Right lobe of liver (tissue), 6 donors: ENCODE measurements at regions not wholly inside any gene's neighbourhood (a gene's known extent, or its start where the extent isn't known, plus 50 kb on each side); places are given as distances from the start of the nearest gene placed in this dataset.

Source experiments
- ATAC-seq, 4 donors: fragments of 200-7000 bp; cut with Tn5 transposase; one replicate each; pipeline ENCODE4 v1.9.1; 2020; ENCODE audit warnings: mild to moderate bottlenecking in 4 of 4, moderate library complexity in 4 of 4
- DNase-seq, 3 donors: peaks; one replicate each; pipeline ENCODE4 v3.0.0-alpha.2; 2020
- H3K27ac ChIP-seq, 3 donors: fragments of 200-600 bp; one replicate each; pipeline ENCODE4 v1.8.0; 2022
- H3K27me3 ChIP-seq, 2 donors: fragments of 200-600 bp; one replicate each; pipeline ENCODE4 v1.8.0; 2022
- H3K36me3 ChIP-seq, 4 donors: fragments of 200-600 bp; sonication (generic) in 1 of 4; one replicate each; pipeline versions ENCODE4 v1.5.1 to v1.8.0; 2017 to 2022; ENCODE audit warnings: control low read depth in 1 of 4
- H3K4me1 ChIP-seq, 4 donors: fragments of 200-600 bp; sonication (generic) in 1 of 4; one replicate each; pipeline versions ENCODE4 v1.5.1 to v1.8.0; 2017 to 2022; ENCODE audit warnings: control low read depth in 1 of 4
- H3K4me3 ChIP-seq, 3 donors: fragments of 200-600 bp; one replicate each; pipeline ENCODE4 v1.8.0; 2022
- H3K9me3 ChIP-seq, 4 donors: fragments of 200-600 bp; sonication (generic) in 1 of 4; one replicate each; pipeline versions ENCODE4 v1.5.1 to v1.8.0; 2017 to 2022; ENCODE audit warnings: control low read depth in 1 of 4
- POLR2A ChIP-seq: fragments of 450-650 bp; IDR thresholded peaks from one replicate; pipeline ENCODE4 v1.6.1; 2017; ENCODE audit warnings: antibody characterized with exemption, mild to moderate bottlenecking
- WGBS: methylation state at CpG from one replicate; pipeline ENCODE4 v1.1.6; 2018; ENCODE audit warnings: low coverage, low lambda C conversion rate; ENCODE audit not compliant: insufficient coverage; ENCODE audit errors: missing lambda C conversion rate; 5-methylcytosine and 5-hydroxymethylcytosine counted together
- intact Hi-C, 2 donors: fragments of 100-400 bp; cut with DNase I; formaldehyde crosslinking; loops; one replicate each; pipeline versions ENCODE4 v1.11.2 to v1.14.1; 2022
- TF ChIP-seq, protein P1 (sequence below), 4 donors: fragments of 200-600 bp in 3 of 4; fragments of 450-650 bp in 1 of 4; IDR thresholded peaks; one replicate each; pipeline versions ENCODE4 v1.5.1 to v1.8.0; 2016 to 2022; ENCODE audit warnings: antibody characterized with exemption in 4 of 4, mild to moderate bottlenecking in 2 of 4
- donor health status: DM: no; HTN: yes; CAD: no.
- donor health status: DM: no; HTN: no; CAD: no.
- donor health status: DM: no; HTN: no; CAD: no.
- donor health status: DM: no; HTN: yes; CAD: no.
- donor health status: DM: no; HTN: yes; CAD: no.

DNA sequence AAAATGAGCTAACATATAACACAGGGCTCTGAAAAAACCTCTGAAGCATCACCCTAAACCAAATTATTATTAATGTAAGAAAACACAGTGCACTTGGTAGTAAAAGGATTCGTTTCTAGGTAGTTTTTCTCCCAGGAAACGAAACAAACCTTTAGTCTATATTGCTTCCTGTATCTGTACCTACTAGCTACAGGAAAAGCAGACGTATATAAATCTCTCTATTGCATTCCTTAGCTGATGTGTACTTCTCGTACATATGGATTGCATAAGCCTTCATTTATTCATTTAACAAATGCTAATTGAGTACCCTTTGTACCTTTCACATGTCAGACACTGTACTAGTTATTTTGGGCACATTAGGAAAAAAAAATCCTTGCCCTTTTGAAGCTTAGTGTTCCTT is 85.0 kb upstream of the RASA1 start:
- TF ChIP-seq, protein P1, sequence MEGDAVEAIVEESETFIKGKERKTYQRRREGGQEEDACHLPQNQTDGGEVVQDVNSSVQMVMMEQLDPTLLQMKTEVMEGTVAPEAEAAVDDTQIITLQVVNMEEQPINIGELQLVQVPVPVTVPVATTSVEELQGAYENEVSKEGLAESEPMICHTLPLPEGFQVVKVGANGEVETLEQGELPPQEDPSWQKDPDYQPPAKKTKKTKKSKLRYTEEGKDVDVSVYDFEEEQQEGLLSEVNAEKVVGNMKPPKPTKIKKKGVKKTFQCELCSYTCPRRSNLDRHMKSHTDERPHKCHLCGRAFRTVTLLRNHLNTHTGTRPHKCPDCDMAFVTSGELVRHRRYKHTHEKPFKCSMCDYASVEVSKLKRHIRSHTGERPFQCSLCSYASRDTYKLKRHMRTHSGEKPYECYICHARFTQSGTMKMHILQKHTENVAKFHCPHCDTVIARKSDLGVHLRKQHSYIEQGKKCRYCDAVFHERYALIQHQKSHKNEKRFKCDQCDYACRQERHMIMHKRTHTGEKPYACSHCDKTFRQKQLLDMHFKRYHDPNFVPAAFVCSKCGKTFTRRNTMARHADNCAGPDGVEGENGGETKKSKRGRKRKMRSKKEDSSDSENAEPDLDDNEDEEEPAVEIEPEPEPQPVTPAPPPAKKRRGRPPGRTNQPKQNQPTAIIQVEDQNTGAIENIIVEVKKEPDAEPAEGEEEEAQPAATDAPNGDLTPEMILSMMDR (IDR thresholded peaks at IDR 0.05): no peak
- no peak for TF ChIP-seq POLR2A
- WGBS: 22% methylated on average over 4 of the region's 4 CpGs
- no peak for ATAC-seq

DNA sequence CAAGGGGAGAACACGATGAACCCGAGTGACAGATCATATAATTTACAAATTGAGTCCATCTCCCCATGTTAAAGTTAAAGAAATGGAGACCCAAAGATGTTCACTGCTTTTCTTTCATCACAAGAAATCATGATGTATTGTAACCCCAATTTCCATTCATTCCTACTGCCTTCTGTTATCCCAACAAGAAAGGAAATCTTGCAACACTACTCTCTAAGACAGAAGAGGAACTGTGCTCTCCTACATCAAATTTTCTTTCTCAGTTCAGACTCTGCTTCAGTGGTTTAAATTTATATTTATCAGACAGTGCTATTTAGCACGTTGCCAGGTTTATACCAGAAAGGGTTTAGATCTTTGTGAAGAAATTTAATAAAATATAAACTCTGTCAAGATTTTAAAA is 83.8 kb upstream of the RASA1 start:
- Histone ChIP-seq H3K27me3 (no peaks in the 10 kb centered on the region), H3K9me3 (no peaks in the 10 kb centered on the region), H3K4me3 (no peak overlapping the region), H3K27ac (no peak overlapping the region), H3K36me3 (no peaks in the 10 kb centered on the region), H3K4me1 (no peaks in the 10 kb centered on the region)
- WGBS: 53% methylated on average over 3 of the region's 3 CpGs
- TF ChIP-seq POLR2A: no peak
- TF ChIP-seq, protein P1 (IDR thresholded peaks at IDR 0.05): no peak
- intact Hi-C loops: no loop called here
- ATAC-seq: no peak
- no peak for DNase-seq

More for the DNA sequence above, 85.0 kb upstream of the RASA1 start:
- Histone ChIP-seq H3K36me3 (no peaks in the 10 kb centered on the region), H3K27ac (no peak overlapping the region), H3K9me3 (no peaks in the 10 kb centered on the region), H3K4me3 (no peak overlapping the region), H3K27me3 (no peaks in the 10 kb centered on the region), H3K4me1 (no peaks in the 10 kb centered on the region)
- DNase-seq: no peak
- intact Hi-C loops: no loop called here

DNA sequence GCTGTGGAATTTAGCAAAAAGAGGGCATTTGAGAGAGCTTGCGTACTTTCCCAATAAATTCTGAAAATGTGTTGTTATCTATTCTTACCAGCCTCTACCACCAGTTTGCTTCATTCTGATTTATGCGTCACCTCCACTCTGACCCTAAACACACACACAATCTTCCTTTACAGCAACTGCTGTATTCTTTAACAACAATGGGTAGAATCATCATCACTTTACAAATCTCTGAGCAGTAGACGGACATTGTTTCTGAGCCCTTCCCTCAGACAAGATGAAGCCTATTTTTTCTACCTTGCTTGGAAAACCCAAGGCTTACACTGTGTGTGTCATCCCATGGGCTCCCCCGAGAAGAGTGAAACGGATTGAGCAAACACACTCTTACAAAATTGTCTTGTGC is 83.1 kb upstream of the RASA1 start:
- no peaks in the 10 kb centered on the region for H3K27me3 ChIP-seq
- 54% methylated on average over 5 of the region's 5 CpGs for WGBS
- H3K4me1 ChIP-seq: no peaks in the 10 kb centered on the region
- H3K4me3 ChIP-seq: no peak overlapping the region
- H3K36me3 ChIP-seq: no peaks in the 10 kb centered on the region
- no peak for TF ChIP-seq POLR2A
- TF ChIP-seq, protein P1 (IDR thresholded peaks at IDR 0.05): no peak
- intact Hi-C loops: no loop called here
- DNase-seq: no peak
- no peak overlapping the region for H3K27ac ChIP-seq
- no peak for ATAC-seq
- no peaks in the 10 kb centered on the region for H3K9me3 ChIP-seq

DNA sequence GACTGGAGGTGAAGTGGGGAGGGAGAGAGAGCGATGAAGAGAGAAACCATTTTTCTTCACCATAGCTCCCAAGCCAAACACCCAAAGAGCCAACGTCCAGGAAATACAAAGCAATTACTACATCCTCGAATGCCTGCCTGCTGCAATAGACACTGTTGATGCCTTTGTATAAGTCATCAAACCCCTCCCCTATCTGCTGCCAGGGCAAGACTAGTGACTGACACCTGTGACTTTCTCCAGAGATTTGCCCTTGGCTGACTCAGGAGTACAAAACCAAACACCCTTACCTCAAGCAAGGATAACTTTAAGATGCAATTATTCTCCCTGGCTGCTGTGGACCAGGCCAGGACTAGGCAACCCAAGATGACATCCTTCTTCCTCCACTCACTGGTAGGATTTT is 81.8 kb upstream of the RASA1 start:
- no peaks in the 10 kb centered on the region for H3K9me3 ChIP-seq
- TF ChIP-seq, protein P1 (IDR thresholded peaks at IDR 0.05): no peak
- TF ChIP-seq POLR2A: no peak
- ATAC-seq (no peak), DNase-seq (no peak)
- H3K36me3 ChIP-seq: no peaks in the 10 kb centered on the region
- no peaks in the 10 kb centered on the region for H3K4me1 ChIP-seq
- no peak overlapping the region for H3K27ac ChIP-seq
- intact Hi-C loops: no loop called here
- no peak overlapping the region for H3K4me3 ChIP-seq
- 55% methylated on average over 3 of the region's 3 CpGs for WGBS
- H3K27me3 ChIP-seq: no peaks in the 10 kb centered on the region

DNA sequence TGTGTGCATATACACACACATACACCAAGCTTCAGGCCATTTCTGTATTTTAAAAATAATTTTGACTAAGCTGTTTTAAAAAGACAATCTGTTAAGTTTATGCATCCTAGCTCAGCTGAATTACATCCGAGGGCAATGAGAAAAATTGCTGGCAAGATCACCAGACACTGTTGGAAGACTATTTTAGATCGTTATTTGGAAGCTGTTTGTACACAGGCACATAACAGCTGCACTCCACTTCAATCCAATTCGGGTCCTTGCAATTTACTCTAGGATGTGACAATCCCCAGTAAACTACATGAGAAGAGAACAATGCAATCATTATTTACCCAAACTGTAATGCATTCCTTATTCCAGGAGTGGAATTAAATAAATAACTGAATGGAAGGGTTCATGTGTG is 79.3 kb upstream of the RASA1 start:
- no peaks in the 10 kb centered on the region for H3K4me1 ChIP-seq
- DNase-seq: no peak
- H3K27me3 ChIP-seq: no peaks in the 10 kb centered on the region
- H3K27ac ChIP-seq: no peak overlapping the region
- no peak overlapping the region for H3K4me3 ChIP-seq
- no peaks in the 10 kb centered on the region for H3K36me3 ChIP-seq
- TF ChIP-seq, protein P1 (IDR thresholded peaks at IDR 0.05): no peak
- no peak for TF ChIP-seq POLR2A
- ATAC-seq: no peak
- no peaks in the 10 kb centered on the region for H3K9me3 ChIP-seq
- 37% methylated on average over 3 of the region's 3 CpGs for WGBS
- intact Hi-C loops: no loop called here
